ENCODE measurements at regions not wholly inside any gene's neighbourhood (a gene's known extent, or its start where the extent isn't known, plus 50 kb on each side); places are given as distances from the start of the nearest gene placed in this dataset.
"Not testable (repeated sequence)": the region's sequence is repeated elsewhere in the genome, so short reads cannot be mapped to it uniquely, and the experiment has no call there.

DNA sequence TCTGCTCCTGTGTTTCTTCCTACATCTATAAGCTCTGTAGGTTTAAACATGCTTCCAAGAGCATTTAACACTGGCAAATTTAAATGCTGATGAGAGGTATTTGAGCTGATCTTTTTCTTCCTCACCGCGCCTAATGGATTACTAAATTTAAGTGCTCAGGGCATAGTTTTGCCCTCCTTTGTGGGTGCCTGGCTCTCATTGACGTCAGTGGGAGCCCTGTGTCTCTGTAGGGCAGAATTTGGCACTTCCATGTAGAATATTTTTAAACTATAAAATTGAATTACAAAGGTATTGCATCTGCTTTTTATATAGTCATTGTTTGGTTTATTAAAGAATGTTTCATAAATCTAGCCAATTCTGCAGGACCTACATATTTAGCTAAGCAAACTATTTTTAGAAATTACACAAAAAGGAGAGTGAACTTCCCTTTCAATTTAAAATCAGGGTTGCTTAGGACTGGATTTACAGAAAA lies 444.8 kb downstream of the AEBP2 start:
- DNase-seq: no peak

DNA sequence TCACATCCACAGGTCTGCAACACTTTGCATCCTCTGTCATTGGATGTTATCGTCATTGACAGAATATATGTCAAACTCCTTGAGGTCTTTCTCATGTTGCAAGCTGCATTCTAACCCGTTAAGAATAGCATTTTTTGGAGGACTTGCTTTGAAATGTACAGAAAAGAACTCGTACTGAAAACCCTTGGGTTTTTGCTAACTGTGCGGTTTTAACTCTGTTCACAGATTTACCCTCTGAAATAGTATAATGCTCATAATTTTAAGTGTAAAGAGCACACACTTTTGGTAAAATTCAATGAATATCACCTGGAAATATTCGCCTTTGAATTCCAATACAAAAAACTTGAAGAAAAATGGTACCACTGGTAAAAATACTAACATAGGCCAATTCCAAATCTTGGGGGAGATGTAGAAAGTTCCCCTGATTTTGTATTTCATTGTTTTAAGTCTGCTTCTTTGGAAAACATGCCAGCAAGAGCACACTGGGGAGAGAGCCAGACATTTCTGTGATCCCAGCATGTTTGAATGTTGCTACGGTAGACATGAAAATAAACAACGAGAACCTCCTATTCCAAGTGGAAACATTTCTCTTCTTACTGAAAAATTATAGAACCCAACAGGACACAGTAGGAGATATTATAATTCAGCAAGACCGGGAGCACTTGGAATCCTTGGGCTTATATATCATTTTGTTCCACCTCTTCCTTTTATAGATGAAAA lies 446.0 kb downstream of the AEBP2 start:
- no peak for DNase-seq

DNA sequence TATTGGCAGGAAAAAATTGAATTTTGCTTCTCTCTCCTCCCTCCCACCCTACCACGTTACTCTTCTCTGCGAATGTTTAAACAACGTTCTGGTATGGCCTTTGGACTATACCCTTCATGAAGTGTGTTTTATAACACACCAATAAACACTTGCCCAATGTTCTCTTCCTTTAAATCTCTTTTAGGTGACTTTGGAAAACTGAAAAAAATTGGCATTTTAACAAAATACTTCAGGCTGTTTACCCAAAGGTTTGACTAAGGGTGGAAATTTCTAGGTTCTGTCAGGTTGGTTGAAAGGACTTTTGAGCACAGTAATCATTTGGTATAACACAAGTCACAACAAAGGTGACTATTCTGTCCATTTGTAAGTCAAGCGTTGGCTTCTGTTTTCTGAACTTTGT lies 446.8 kb downstream of the AEBP2 start:
- DNase-seq: no peak

DNA sequence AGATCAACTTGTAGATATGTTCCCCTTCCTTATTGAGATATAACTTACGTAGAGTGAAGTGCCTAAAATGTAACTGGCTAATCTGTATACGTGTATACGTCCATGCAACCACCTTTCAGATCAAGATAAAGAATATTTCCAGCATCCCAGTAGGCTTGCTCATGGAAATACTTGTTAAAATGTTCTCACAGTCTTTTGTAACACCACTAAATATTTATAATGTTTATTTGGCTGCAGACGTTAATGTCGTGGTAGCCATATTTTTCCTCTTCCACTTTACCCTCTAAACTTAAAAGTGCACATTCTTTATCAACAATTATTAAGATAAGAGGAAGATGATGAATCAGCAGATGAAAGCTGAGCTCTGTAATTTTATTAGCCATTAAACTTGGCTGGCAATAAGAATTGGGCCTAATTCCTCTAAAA lies 447.4 kb downstream of the AEBP2 start:
- no peak for DNase-seq

DNA sequence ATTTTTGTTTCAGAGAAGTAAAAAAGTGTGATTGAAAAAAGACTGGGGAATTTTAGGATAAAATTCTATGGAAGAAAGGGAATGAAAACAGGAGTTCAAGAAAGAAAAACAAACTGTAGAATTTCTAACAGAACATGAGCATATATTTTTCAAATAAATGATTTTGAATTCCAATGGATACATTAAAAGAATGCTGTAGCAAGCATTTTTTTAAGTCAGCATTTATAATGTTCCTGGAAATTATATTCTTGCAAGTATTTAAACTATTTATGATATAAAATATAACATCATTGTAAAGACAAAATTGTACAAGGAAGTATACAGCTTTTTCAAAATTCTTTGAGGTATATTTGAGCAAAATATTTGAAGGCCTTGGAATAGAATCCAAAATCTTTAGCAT lies 450.7 kb downstream of the AEBP2 start:
- no peak for DNase-seq

DNA sequence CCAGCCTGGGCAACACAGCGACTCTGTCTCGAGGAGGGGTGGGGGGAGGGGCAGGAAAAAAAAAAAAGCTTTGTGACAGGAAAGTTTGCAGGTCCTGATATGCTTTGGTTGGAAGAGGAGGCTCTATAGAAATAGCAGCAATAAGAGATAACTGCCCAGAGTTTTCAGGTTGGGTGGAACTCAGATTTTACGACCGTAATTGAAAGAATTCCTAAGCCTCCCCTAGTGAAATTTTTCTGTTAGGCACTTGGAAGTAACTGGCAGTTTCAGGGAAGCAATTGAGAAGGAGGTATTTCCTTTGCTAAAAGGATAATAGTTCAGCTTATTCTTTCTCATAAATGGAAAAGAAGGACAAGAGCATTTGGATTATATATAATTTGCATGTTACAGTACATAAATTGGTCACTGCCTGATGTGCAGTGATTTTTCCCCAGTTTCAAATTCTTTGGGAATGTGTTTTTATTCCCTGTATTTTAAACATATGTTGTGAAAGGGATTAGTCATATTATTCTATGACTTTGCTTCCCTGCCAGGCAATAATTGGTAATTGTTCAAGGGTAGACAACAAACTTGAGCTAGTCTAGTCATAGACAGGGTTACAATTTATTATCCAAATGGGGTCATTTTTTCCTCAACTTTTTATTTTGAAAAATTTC lies 452.8 kb downstream of the AEBP2 start:
- no peak for DNase-seq

DNA sequence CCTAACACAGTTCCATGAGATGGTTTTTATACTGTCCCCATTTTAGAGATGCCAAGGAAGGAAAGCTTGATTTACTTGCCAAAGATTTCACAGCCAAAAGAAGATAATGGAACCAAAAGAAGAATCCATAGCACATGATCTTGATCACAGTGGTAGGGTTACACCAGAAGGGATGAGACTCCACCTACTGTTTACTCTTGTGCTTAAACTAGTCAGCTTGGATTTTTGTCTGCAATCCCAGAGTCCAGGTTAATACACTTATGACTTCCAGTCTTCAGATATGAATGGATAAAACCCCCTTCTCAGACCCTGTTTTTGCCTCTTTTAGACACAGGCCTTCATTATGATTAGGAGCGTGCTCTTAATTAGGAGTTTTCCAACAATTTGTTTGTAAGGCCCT lies 454.2 kb downstream of the AEBP2 start:
- no peak for DNase-seq

DNA sequence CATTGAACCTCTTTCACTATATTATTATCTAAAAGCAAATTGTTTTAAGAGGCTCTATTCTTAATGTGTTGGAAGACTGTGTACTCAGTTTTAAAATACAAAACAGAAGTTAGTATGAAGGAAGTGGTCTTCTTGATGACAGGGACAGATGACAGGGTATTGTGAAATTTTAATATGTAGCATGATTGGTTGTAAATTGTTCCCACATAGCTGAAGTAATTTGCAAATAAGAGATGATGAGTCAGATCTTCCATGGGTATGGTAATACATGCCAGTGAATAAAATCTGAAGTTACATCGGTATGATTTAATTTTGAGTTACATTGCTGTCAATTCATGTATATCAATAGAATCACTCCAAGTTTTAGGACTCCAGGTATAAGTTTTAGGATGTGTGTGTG lies 454.8 kb downstream of the AEBP2 start:
- DNase-seq: no peak

DNA sequence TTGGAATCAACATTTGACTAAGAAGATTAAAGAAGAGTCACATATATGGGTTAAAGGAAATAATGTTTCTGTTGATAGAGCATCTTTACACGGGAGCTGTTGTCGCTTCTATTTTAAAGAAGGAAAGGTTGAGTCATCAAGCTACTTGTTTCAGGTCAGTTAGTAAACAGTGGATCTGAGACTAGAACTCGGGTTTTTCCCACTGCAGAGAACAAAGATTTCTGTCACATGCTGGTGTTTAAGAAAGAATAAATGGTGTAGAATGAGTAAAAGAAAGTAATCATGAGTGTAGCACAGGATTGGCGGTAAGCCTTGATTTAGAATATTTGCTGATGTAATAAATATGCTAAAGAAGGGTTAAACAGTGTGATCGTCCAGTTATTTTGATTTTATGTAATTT lies 455.5 kb downstream of the AEBP2 start:
- no peak for DNase-seq

DNA sequence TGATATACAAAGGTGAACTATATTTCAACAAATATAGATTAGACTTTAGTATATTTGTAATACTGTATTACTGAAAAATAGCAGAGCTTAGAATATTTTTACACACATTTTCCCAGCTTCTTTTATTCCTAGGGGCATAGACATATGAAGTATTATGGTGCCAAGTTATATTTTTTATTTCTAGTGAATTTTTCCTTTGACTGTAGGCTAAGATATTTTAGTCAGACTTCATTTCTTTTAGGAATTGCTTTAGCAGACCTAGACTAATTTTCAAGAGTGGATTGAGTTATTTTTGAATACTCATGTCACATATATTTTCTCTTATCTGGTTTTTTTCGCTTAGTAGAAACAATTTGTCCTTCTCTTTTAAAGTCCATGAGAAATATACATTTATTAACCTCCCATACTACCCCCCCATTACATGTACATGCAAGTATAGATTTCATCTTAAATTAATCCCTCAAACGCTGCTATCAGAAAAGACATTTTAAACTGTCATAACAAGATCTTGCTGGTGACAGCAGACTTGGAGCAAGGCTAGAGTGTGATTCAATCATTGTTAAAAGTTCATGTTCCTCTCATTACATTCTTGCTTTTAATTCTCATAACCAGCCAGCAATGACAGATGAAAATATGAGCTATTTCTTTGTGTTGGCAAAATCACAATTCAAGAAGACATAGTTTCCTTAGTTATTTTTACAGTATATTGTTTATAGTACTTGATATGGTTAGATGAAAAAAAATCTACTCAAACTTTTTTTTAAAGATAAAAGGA lies 456.1 kb downstream of the AEBP2 start:
- no peak for DNase-seq

DNA sequence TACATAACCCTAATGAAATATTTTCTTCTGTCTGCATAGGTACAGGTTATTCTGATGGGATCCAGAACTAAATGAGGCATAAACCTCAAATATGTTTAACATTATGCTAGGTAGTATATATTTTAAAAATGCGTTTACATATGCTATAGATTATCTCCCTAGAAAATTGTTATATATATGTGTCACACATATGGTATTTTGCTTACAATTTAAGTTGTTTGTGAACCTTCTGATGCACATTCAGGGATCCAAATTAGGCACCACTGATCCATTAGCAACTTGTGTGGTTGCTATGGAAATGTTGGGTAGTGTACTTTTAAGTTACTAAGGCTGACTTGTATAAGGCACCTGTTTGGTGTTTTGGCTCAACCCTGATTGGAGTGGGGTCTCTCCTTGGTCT lies 456.7 kb downstream of the AEBP2 start:
- no peak for DNase-seq

DNA sequence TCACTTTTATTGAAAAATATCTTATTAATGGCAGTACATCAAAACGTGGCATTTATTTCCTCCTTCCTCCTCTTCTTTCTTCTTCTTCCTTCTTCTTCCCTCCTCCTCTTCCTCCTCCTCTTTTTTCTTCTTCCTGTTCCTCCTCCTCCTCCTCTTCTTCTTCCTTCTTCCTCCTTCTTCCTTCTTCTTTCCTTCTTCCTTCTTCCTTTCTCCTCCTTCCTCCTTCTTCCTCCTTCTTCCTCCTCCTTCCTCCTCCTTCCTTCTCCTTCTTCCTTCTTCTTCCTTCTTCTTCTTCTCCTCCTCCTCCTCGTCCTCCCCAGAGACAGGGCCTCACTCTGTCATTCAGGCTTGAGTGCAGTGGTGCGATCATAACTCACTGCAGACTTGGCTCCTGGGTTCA lies 457.2 kb downstream of the AEBP2 start:
- no peak for DNase-seq

DNA sequence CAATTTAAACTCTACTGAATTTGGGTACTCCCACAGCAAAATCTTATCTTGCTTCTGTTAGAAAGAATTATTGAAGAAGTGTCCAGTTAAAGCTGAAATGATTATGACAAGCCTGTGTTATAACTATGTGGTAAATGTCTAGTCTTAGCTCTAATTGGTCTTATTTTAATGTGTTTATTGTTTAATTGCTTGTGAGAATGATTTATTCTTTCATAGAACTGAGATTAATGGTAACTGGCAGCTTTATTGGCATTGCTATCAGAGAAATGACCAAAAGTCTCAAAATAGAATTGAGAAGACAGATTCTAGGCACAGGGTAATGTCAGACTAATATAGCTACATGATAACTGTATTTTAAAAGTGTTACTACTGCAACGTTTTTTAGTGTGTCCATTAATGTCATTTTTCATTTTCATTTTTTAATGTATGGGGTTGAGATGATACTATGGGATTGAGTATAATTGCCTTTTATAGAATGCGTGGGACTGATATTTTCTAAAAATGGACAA lies 458.7 kb downstream of the AEBP2 start:
- DNase-seq: no peak

DNA sequence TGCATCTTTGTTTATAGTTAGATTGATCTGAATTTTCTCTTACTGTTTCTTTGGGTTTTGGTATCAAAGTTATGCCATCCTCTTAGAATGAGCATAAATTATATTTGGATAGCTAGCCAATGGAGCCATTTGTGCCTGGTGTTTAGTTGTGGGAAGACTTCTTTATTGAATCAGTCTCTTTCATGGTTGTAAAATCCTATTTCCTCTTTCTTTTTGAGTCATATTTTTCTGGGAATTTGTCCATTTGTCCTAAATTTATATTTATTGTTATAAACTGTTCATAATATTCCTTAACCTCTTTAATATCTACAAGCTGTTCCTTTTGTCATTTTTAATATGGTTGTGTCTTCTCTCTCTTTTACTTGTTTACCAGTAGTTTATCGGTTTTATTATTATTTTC lies 462.5 kb downstream of the AEBP2 start:
- no peak for DNase-seq

DNA sequence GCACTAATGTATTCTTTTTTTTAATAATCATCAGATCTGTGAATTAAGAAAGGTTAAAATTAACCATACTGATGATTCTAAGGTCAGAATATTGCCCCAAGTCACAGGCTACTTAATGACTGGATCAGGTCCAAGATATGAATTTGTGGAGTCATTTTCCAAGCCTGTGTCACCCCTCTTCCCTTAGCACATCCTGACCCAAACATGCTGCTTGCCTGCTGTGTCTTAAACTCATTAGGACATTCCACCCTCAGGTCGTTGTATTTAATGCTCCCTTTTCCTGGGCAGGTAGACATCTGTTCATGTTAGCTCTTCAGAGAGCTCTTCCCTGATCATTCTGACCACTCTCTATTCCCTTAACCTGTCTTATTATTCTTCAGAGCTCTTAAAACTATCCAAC lies 463.5 kb upstream of the PDE3A start:
- DNase-seq: no peak

DNA sequence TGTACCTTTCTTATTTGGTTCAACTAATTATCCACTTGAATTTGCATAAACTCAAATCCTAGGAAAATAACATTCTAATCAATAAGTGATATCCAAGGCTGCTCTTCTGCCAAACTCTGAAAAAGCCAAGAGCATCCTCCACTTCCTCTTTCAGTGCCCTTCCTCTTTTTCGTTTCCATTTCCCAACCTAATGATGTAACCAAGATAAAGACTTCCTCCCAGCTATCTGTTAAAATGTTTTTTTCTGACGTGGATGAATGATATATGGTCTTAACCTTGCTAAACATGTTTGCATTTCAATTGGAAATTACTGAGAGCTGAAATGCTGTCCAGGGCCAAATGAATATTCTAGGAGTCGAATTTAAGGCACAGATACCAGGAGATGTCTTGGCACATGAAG lies 459.5 kb upstream of the PDE3A start:
- DNase-seq: no peak

DNA sequence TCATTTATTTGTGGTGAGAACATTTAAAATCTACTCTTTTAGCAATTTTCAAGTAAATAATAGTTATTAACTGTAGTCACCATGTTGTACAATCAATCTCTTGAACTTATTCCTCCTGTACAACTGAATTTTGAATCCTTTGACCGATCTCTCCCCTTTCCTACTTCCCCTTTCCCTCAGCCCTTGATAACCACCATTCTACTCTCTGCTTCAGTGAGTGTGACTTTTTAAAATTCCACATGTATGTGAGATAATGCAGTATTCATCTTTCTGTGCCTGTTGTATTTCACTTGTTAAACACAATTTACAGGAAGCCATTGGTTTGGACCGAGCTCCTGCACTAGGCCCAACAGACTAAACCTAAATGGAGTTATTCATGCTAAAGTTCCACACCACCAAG lies 458.9 kb upstream of the PDE3A start:
- DNase-seq: no peak

DNA sequence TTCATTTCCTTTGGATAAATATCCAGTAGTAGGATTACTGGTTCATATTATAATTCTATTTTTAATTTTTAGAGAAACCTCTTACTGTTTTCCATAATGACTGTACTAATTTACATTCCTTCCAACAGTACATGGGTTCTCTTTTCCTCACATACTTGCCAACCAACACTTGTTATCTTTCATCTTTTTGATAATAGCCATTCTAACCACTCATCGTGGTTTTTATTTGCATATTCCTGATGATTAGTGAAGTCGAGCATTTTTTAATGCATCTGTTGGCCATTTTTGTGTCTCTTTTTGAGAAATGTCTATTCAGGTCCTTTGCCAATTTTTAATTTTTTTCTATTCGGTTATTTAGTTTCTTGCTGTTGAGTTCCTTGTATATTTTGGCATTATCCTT lies 457.7 kb upstream of the PDE3A start:
- no peak for DNase-seq

DNA sequence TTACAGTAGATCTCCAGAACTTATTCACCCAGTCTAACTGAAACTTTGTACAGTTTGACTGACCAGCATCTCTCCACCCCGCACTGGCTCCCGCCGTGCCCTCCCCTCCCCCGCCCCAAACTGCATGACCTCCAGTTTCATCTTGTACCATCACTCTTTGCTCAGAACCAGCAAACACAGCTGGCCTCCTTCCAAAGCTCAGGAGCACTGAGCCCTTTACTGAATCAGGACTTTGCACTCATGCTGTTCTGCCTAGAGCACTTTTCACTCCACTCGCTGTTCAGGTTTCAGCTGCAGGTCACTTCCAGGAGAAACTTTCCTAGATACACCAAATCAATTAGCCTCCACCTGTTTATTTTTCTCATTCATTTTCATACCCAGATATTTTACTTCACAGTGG lies 455.3 kb upstream of the PDE3A start:
- no peak for DNase-seq

DNA sequence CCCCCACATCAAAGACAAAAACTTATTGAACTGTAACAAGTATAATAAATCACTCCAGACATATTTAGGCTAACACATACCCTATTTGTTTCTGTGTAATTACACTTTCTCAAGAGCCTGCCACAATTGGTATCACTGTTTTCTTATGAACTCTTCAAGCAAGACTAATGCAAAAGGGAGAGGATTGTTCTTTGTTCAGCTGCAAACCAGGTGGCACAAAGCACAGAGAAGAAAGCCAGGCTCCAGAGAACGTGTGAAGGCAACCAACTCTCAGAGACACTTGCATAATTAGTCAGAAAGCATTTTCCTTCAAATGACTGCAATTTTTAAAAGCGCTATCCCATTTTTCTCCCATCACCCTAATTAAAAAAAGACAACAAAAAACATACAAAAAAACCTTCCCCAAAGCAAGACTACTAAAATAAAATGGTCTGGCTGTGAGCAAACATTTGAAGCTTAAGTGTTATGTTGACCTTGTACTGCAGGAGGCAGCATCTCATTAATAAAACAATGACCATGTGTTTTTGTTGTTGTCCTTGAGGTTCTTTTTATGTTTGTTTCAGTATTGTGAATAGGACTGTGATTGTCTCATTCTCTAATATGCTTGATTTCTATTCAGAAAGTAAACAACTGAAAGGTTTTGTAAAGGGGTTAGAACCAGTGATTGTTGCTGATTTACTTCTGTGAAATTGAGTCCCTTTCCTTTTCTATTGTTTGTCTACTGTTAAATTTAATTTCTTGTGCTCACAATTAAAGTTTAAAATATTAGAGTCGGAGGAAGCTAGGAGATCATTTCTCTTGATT lies 452.7 kb upstream of the PDE3A start:
- no peak for DNase-seq

DNA sequence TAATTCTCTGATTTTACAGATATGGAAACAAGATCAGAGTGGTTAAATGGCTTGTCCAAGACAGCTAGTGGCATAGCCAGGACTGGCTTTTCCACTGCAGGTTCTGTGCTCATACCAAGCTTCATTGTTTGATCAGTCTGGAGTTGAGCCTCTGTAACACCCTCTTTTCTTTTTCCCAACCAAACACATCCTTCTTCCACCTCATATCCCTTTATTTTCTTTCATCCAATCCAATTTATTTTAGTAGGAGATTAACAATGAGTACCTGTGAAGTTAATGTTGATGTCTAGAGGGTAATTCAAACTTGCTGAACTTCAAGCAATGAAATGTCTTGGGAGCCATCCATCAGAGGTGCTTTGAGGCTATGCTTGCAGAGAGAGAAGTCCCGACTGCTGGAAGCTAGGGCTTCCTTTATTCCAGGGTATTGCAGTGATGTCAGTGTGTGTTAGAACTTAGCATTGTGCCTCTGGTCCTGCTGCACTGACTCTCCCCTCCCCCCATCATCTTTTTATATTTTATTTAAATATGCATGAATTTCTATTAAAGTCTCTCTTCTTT lies 452.1 kb upstream of the PDE3A start:
- no peak for DNase-seq

DNA sequence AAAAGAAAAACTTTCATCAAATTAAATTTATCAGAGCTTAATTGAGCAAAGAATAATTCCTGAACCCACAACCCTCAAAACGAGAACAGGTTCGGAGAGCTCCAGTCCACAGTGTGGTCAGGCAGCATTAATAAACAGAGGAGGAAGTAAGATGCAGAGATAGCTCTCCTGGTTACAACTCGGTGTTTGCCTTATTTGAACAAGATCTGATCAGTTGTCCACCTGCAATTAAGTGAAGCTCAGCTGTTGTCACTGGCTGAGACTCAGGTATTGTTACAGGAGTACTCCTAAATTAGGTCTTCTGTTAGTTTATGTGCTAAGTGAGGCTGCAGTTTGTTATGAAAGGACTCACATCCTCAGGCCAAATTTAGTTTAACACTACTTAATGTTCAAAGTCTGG lies 451.4 kb upstream of the PDE3A start:
- DNase-seq: no peak

DNA sequence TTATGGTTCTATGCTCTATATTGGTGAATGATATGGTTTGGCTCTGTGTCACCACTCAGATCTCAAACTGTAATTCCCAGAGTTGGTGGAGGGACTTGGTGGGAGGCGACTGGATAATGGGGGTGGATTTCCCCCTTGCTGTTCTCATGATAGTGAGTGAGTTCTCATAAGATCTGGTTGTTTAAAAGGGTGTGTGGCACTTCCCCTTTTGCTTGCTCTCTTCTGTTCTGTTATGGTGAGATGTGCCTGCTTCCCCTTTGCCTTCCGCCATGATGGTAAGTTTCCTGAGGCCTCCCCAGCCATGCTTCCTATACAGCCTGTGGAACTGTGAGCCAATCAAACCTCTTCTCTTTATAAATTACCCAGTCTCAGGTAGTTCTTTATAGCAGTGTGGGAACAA lies 446.6 kb upstream of the PDE3A start:
- DNase-seq: not testable (repeated sequence)

All from NCI-H2107 (cell line).